ENCODE measurements at regions not wholly inside any gene's neighbourhood (a gene's known extent, or its start where the extent isn't known, plus 50 kb on each side); places are given as distances from the start of the nearest gene placed in this dataset.

- TF ChIP-seq CTCF (IDR thresholded peaks at IDR 0.05; ENCODE audit: low read length): no peak
- no peak for TF ChIP-seq EZH2 (optimal IDR thresholded peaks at IDR 0.05; ENCODE audit: low read depth, low read length)
- TF ChIP-seq EZH2phosphoT487 (IDR thresholded peaks at IDR 0.05; ENCODE audit: low read length): no peak
Measured at GRCh38 chr6:19175023-19175422, 662.1 kb upstream of the ID4 start.

Data from MM.1S (cell line).